Liver (tissue), 7 donors: ENCODE measurements at regions not wholly inside any gene's neighbourhood (a gene's known extent, or its start where the extent isn't known, plus 50 kb on each side); places are given as distances from the start of the nearest gene placed in this dataset.

ENCODE experiments used
- DNase-seq: peaks from one replicate; pipeline ENCODE4 v3.0.0-alpha.2; 2017; ENCODE audit warnings: low spot score
- H3K27ac ChIP-seq, 2 donors: one replicate each; pipeline ENCODE4 v1.7.0; 2013; ENCODE audit warnings: inconsistent platforms in 2 of 2, low read length in 2 of 2, control low read depth in 1 of 2, low read depth in 1 of 2, mild to moderate bottlenecking in 1 of 2
- H3K27me3 ChIP-seq, 4 donors: one replicate each; pipeline versions ENCODE4 v1.6.1 to v1.7.0; 2013; ENCODE audit warnings: low read length in 3 of 4, inconsistent platforms in 1 of 4, mild to moderate bottlenecking in 1 of 4, moderate library complexity in 1 of 4; ENCODE audit not compliant: control insufficient read depth in 4 of 4, insufficient read depth in 4 of 4
- H3K36me3 ChIP-seq, 4 donors: one replicate each; pipeline versions ENCODE4 v1.6.1 to v1.7.0; 2013; ENCODE audit warnings: low read length in 3 of 4, mild to moderate bottlenecking in 3 of 4, low read depth in 1 of 4, moderate library complexity in 1 of 4; ENCODE audit not compliant: control insufficient read depth in 4 of 4, insufficient read depth in 3 of 4
- H3K4me1 ChIP-seq, 4 donors: one replicate each; pipeline versions ENCODE4 v1.6.1 to v1.7.0; 2013; ENCODE audit warnings: low read length in 3 of 4, mild to moderate bottlenecking in 3 of 4, moderate library complexity in 1 of 4; ENCODE audit not compliant: control insufficient read depth in 4 of 4, insufficient read depth in 4 of 4
- H3K4me3 ChIP-seq, 3 donors: one replicate each; pipeline versions ENCODE4 v1.6.1 to v1.7.0; 2013; ENCODE audit warnings: low read length in 3 of 3, control low read depth in 1 of 3, low read depth in 1 of 3, mild to moderate bottlenecking in 1 of 3
- H3K9ac ChIP-seq, 2 donors: one replicate each; pipeline ENCODE4 v1.7.0; 2013; ENCODE audit warnings: low read length in 2 of 2, mild to moderate bottlenecking in 2 of 2, moderate library complexity in 2 of 2, control low read depth in 1 of 2, low read depth in 1 of 2
- H3K9me3 ChIP-seq, 4 donors: one replicate each; pipeline versions ENCODE4 v1.6.1 to v1.7.0; 2013; ENCODE audit warnings: low read length in 3 of 4; ENCODE audit not compliant: control insufficient read depth in 4 of 4
- ATF3 ChIP-seq: IDR thresholded peaks from 2 replicates; pipeline ENCODE4 v1.6.1; 2016; ENCODE audit warnings: antibody characterized with exemption
- EGR1 ChIP-seq, 2 donors: IDR thresholded peaks; 2 replicates each; pipeline ENCODE4 v1.6.1; 2016 to 2018; ENCODE audit warnings: antibody characterized with exemption in 2 of 2, low read depth in 2 of 2
- FOXA1 ChIP-seq: IDR thresholded peaks from 2 replicates; pipeline ENCODE4 v1.6.1; 2016; ENCODE audit warnings: antibody characterized with exemption
- FOXA2 ChIP-seq: IDR thresholded peaks from 2 replicates; pipeline ENCODE4 v1.6.1; 2016; ENCODE audit warnings: antibody characterized with exemption
- GABPA ChIP-seq, 2 donors: IDR thresholded peaks in 1 of 2; conservative IDR thresholded peaks in 1 of 2; 2 replicates each; pipeline ENCODE4 v1.6.1; 2016; ENCODE audit warnings: antibody characterized with exemption in 2 of 2, mild to moderate bottlenecking in 1 of 2, moderate library complexity in 1 of 2
- HNF4A ChIP-seq, 2 donors: conservative IDR thresholded peaks; 2 replicates each; pipeline ENCODE4 v1.6.1; 2016; ENCODE audit warnings: antibody characterized with exemption in 2 of 2, mild to moderate bottlenecking in 2 of 2
- HNF4G ChIP-seq: IDR thresholded peaks from 2 replicates; pipeline ENCODE4 v1.6.1; 2016; ENCODE audit warnings: antibody characterized with exemption
- NR2F2 ChIP-seq: IDR thresholded peaks from 2 replicates; pipeline ENCODE4 v1.6.1; 2016; ENCODE audit warnings: antibody characterized with exemption
- RAD21 ChIP-seq, 2 donors: IDR thresholded peaks; 2 replicates each; pipeline ENCODE4 v1.6.1; 2016; ENCODE audit warnings: antibody characterized with exemption in 2 of 2, mild to moderate bottlenecking in 2 of 2
- RXRA ChIP-seq, 2 donors: IDR thresholded peaks; 2 replicates each; pipeline ENCODE4 v1.6.1; 2017 to 2018; ENCODE audit warnings: antibody characterized with exemption in 2 of 2, mild to moderate bottlenecking in 1 of 2
- SP1 ChIP-seq: IDR thresholded peaks from 2 replicates; pipeline ENCODE4 v1.6.1; 2018; ENCODE audit warnings: antibody characterized with exemption, mild to moderate bottlenecking
- TAF1 ChIP-seq: conservative IDR thresholded peaks from 2 replicates; pipeline ENCODE4 v1.6.1; 2016; ENCODE audit warnings: antibody characterized with exemption, mild to moderate bottlenecking
- YY1 ChIP-seq: IDR thresholded peaks from 2 replicates; pipeline ENCODE4 v1.6.1; 2016; ENCODE audit warnings: antibody characterized with exemption, mild to moderate bottlenecking
- ZBTB33 ChIP-seq: IDR thresholded peaks from 2 replicates; pipeline ENCODE4 v1.6.1; 2016; ENCODE audit warnings: antibody characterized with exemption
- WGBS: extraction: QIAGEN DNeasy Blood & Tissue Kit; methylation state at CpG from one replicate; pipeline ENCODE4 v1.1.7; 2013; 5-methylcytosine and 5-hydroxymethylcytosine counted together
- donor health status: healthy.
- donor health status: healthy.
- donor health status: healthy.
- donor health status: healthy.

- no peak overlapping the region for H3K9ac ChIP-seq
- H3K4me1 ChIP-seq: no peaks in the 10 kb centered on the region
- H3K27ac ChIP-seq: no peak overlapping the region
- H3K4me3 ChIP-seq: no peak overlapping the region
- no peak for TF ChIP-seq RAD21 (IDR thresholded peaks at IDR 0.05)
- no peak for DNase-seq
- 69% methylated on average over 5 of the region's 5 CpGs for WGBS
- no peaks in the 10 kb centered on the region for H3K27me3 ChIP-seq
- no peaks in the 10 kb centered on the region for H3K36me3 ChIP-seq
- no peaks in the 10 kb centered on the region for H3K9me3 ChIP-seq
These were observed 237.8 kb upstream of the PGRMC2 start for GRCh38 chr4:128525387-128525786.

DNA sequence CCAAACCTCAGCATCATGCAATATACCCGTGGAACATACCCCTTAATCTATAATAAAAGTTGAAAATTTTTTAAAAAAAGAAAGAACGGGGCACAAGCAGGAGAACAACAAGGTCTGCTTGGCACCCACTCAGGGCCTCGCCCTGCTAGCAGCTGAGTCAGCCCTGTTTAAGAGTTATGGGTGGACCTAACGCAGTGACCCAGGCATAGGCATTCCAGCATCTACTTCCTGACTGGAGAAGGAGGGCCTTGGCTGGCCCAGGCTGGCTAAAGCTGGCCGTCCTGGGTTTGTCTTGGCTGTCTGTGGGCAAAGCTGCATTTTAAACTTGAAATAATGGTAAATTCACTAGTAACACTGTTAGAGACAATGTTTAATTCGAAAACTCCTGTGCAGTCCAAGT lies 236.7 kb upstream of the PGRMC2 start:
- TF ChIP-seq RAD21 (IDR thresholded peaks at IDR 0.05) (no peak), GABPA (IDR thresholded peaks at IDR 0.05 in 1 of 2, conservative IDR thresholded peaks at IDR 0.05 in 1 of 2) (no peak), NR2F2 (no peak), TAF1 (no peak), FOXA1 (no peak), ATF3 (no peak), SP1 (no peak), ZBTB33 (no peak), RXRA (IDR thresholded peaks at IDR 0.05) (no peak), HNF4A (conservative IDR thresholded peaks at IDR 0.05) (no peak), YY1 (no peak), HNF4G (no peak)
- Histone ChIP-seq H3K27me3 (no peaks in the 10 kb centered on the region), H3K4me1 (no peaks in the 10 kb centered on the region), H3K9me3 (no peaks in the 10 kb centered on the region), H3K4me3 (no peak overlapping the region), H3K36me3 (no peaks in the 10 kb centered on the region), H3K27ac (no peak overlapping the region), H3K9ac (no peak overlapping the region)
- no peak for DNase-seq
- WGBS: 84% methylated on average over 6 of the region's 6 CpGs

- H3K9ac ChIP-seq: no peak overlapping the region
- TF ChIP-seq TAF1 (no peak), SP1 (no peak), FOXA1 (no peak), EGR1 (IDR thresholded peaks at IDR 0.05; ENCODE audit: low read depth in 2 of 2) (no peak), HNF4A (conservative IDR thresholded peaks at IDR 0.05) (no peak), FOXA2 (no peak), RXRA (IDR thresholded peaks at IDR 0.05) (no peak), ZBTB33 (no peak)
- no peaks in the 10 kb centered on the region for H3K9me3 ChIP-seq
- no peaks in the 10 kb centered on the region for H3K27me3 ChIP-seq
- no peak for DNase-seq
- no peaks in the 10 kb centered on the region for H3K36me3 ChIP-seq
- H3K4me3 ChIP-seq: no peak overlapping the region
- 62% methylated on average over 4 of the region's 4 CpGs for WGBS
- peaks cover 0 to 7% (median 1%) of the 10 kb centered on the region in 4 donors for H3K4me1 ChIP-seq
- no peak overlapping the region for H3K27ac ChIP-seq
These were observed 234.1 kb upstream of the PGRMC2 start for GRCh38 chr4:128521648-128522111.
